OCI-LY1 (cell line): ENCODE measurements at regions not wholly inside any gene's neighbourhood (a gene's known extent, or its start where the extent isn't known, plus 50 kb on each side); places are given as distances from the start of the nearest gene placed in this dataset.

ENCODE experiments used
- H2AFZ ChIP-seq: fragments of 200-600 bp; sonication (generic), shearing (Covaris generic); 2 replicates; pipeline ENCODE4 v1.6.0; 2014; ENCODE audit warnings: antibody characterized with exemption, mild to moderate bottlenecking, low read length
- H3F3A ChIP-seq: fragments of 200-600 bp; sonication (generic), shearing (Covaris generic); 2 replicates; pipeline ENCODE4 v1.6.0; 2014; ENCODE audit warnings: mild to moderate bottlenecking, antibody characterized with exemption, low read length, moderate library complexity; ENCODE audit not compliant: insufficient read depth
- H3K27ac ChIP-seq: fragments of 200-600 bp; sonication (generic); 2 replicates; pipeline ENCODE4 v1.5.1; 2014; ENCODE audit warnings: low read length, mixed run types, mild to moderate bottlenecking, low read depth; ENCODE audit not compliant: poor library complexity, severe bottlenecking
- H3K27me3 ChIP-seq: fragments of 200-600 bp; sonication (generic); 2 replicates; pipeline ENCODE4 v1.6.0; 2014; ENCODE audit warnings: antibody characterized with exemption, mild to moderate bottlenecking, low read length, moderate library complexity; ENCODE audit not compliant: insufficient read depth
- H3K36me3 ChIP-seq: fragments of 200-600 bp; sonication (generic); 2 replicates; pipeline ENCODE4 v1.6.1; 2014; ENCODE audit warnings: mild to moderate bottlenecking, antibody characterized with exemption, low read length, moderate library complexity, mixed read lengths; ENCODE audit not compliant: insufficient read depth
- H3K4me1 ChIP-seq: fragments of 200-600 bp; sonication (generic); 2 replicates; pipeline ENCODE4 v1.5.1; 2014; ENCODE audit warnings: mild to moderate bottlenecking, low read length, moderate library complexity; ENCODE audit not compliant: insufficient read depth, severe bottlenecking
- H3K4me2 ChIP-seq: fragments of 200-600 bp; sonication (generic), shearing (Covaris generic); 2 replicates; pipeline ENCODE4 v1.6.1; 2014; ENCODE audit warnings: low read length
- H3K4me3 ChIP-seq: fragments of 200-600 bp; sonication (generic); 2 replicates; pipeline ENCODE4 v1.5.1; 2014; ENCODE audit warnings: low read length, low read depth, mild to moderate bottlenecking, mixed read lengths; ENCODE audit not compliant: poor library complexity, severe bottlenecking
- H3K79me2 ChIP-seq: fragments of 200-600 bp; shearing (Covaris generic); 2 replicates; pipeline ENCODE4 v1.6.1; 2016; ENCODE audit warnings: mixed run types, low read length, mixed read lengths; ENCODE audit not compliant: insufficient read depth
- H3K9ac ChIP-seq: fragments of 200-600 bp; sonication (generic), shearing (Covaris generic); 2 replicates; pipeline ENCODE4 v1.6.1; 2014; ENCODE audit warnings: mild to moderate bottlenecking, low read length, mixed read lengths
- H3K9me2 ChIP-seq: fragments of 200-600 bp; sonication (generic), shearing (Covaris generic); 2 replicates; pipeline ENCODE4 v1.6.1; 2014; ENCODE audit warnings: low read depth, mild to moderate bottlenecking, low read length, mixed read lengths
- H3K9me3 ChIP-seq: fragments of 200-600 bp; shearing (Covaris generic); 2 replicates; pipeline ENCODE4 v1.6.1; 2014; ENCODE audit warnings: low read length, mixed read lengths
- H4K20me1 ChIP-seq: fragments of 200-600 bp; sonication (generic), shearing (Covaris generic); 2 replicates; pipeline ENCODE4 v1.6.0; 2016; ENCODE audit warnings: mild to moderate bottlenecking, low read length; ENCODE audit not compliant: insufficient read depth
- EZH2 ChIP-seq: fragments of 200-600 bp; sonication (generic), shearing (Covaris generic); IDR thresholded peaks from 2 replicates; pipeline ENCODE4 v1.8.0; 2017; ENCODE audit warnings: borderline replicate concordance, mixed run types, mild to moderate bottlenecking, antibody characterized with exemption, low read length, moderate library complexity, mixed read lengths
- TF ChIP-seq, protein P1 (sequence below): fragments of 200-600 bp; sonication (generic), shearing (Covaris generic); IDR thresholded peaks from 2 replicates; pipeline ENCODE4 v1.5.1; 2017; ENCODE audit warnings: mild to moderate bottlenecking, antibody characterized with exemption, low read length, moderate library complexity, mixed read lengths

DNA sequence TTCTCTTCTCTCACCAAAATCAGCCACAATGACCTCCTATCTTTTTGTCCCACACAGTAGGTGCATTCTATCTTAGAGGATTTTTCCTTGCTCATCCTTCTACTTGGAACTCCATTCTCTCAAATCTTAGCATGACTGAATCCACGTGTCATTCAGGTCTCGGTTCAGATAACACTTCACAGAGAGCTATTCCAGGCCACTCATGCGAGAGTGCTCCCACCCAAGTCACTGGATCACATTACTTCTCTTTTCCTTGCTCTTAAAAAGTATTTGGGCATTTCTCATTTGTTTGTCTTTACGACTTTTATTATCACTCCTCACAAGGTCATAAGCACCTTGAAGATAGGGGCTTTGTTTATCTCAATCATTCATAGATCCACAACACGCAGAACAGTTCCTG, 647.5 kb upstream of the TENM3 start:
- Histone ChIP-seq H3K9me2 (no peaks in the 10 kb centered on the region), H3K27me3 (no peaks in the 10 kb centered on the region), H3K79me2 (no peaks in the 10 kb centered on the region), H3K36me3 (no peaks in the 10 kb centered on the region), H3K4me1 (no peaks in the 10 kb centered on the region), H3F3A (no peaks in the 10 kb centered on the region), H3K4me3 (no peak overlapping the region), H4K20me1 (no peaks in the 10 kb centered on the region), H2AFZ (no peak overlapping the region), H3K9ac (no peak overlapping the region), H3K9me3 (no peaks in the 10 kb centered on the region), H3K27ac (no peak overlapping the region), H3K4me2 (no peak overlapping the region)
- TF ChIP-seq EZH2, result no peak
- TF ChIP-seq, protein P1, sequence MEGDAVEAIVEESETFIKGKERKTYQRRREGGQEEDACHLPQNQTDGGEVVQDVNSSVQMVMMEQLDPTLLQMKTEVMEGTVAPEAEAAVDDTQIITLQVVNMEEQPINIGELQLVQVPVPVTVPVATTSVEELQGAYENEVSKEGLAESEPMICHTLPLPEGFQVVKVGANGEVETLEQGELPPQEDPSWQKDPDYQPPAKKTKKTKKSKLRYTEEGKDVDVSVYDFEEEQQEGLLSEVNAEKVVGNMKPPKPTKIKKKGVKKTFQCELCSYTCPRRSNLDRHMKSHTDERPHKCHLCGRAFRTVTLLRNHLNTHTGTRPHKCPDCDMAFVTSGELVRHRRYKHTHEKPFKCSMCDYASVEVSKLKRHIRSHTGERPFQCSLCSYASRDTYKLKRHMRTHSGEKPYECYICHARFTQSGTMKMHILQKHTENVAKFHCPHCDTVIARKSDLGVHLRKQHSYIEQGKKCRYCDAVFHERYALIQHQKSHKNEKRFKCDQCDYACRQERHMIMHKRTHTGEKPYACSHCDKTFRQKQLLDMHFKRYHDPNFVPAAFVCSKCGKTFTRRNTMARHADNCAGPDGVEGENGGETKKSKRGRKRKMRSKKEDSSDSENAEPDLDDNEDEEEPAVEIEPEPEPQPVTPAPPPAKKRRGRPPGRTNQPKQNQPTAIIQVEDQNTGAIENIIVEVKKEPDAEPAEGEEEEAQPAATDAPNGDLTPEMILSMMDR, result no peak

DNA sequence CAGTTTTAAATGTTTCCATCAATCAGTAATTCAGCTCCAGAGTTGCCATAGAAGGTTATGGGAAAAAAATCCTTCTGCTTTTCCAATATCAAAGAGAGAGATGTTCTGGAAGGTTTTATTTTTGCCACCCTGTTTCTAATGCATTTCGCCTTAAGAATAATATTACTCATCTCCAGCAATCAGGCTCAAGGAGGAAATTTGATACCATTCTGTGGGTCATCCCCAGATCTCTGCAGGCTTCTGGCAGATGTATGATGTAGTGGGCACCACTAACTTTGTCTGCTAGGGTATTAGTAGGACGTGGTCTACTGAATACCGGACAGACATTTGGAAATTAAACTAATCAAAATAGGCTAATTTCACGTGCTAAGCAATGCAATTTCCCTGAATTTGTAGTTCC, 645.4 kb upstream of the TENM3 start:
- Histone ChIP-seq H3K4me3 (no peak overlapping the region), H3K36me3 (no peaks in the 10 kb centered on the region), H3K4me2 (no peak overlapping the region), H3K79me2 (no peaks in the 10 kb centered on the region), H3K4me1 (no peaks in the 10 kb centered on the region), H3F3A (no peaks in the 10 kb centered on the region), H3K9me2 (no peaks in the 10 kb centered on the region), H3K27ac (no peak overlapping the region), H2AFZ (no peak overlapping the region), H3K27me3 (no peaks in the 10 kb centered on the region), H4K20me1 (no peaks in the 10 kb centered on the region), H3K9me3 (no peaks in the 10 kb centered on the region), H3K9ac (no peak overlapping the region)
- no peak for TF ChIP-seq EZH2
- TF ChIP-seq, protein P1, result no peak

DNA sequence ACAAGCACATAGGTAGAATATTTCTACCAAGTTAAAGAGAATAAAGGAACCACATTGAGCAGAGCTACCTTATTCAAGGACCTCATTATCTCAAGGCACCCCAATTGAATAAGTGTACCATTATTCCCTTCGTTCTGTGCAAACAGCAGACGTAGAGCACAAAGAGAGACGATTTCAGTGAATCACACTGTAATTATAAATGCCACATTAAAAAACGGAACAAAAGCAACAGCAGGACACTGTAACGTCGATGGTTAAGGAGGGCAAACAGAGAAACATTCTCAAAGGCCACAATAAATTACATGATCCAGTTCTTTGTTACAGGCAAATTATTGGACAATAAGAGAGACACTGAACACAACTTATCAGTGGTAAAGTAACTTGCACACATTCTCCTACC, 644.1 kb upstream of the TENM3 start:
- H3K9me2 ChIP-seq, result no peaks in the 10 kb centered on the region
- TF ChIP-seq EZH2, result no peak
- TF ChIP-seq, protein P1, result no peak
- H3K27ac ChIP-seq, result no peak overlapping the region
- H3K4me2 ChIP-seq, result no peak overlapping the region
- no peaks in the 10 kb centered on the region for H3F3A ChIP-seq
- no peaks in the 10 kb centered on the region for H3K27me3 ChIP-seq
- H3K79me2 ChIP-seq, result no peaks in the 10 kb centered on the region
- no peaks in the 10 kb centered on the region for H4K20me1 ChIP-seq
- no peaks in the 10 kb centered on the region for H3K4me1 ChIP-seq
- H3K36me3 ChIP-seq, result no peaks in the 10 kb centered on the region
- no peak overlapping the region for H3K9ac ChIP-seq
- no peak overlapping the region for H3K4me3 ChIP-seq
- no peaks in the 10 kb centered on the region for H3K9me3 ChIP-seq
- no peak overlapping the region; the same call in 1 of the 2 replicates for H2AFZ ChIP-seq
